ENCODE measurements at regions not wholly inside any gene's neighbourhood (a gene's known extent, or its start where the extent isn't known, plus 50 kb on each side); places are given as distances from the start of the nearest gene placed in this dataset.

- no peak for TF ChIP-seq REST (IDR thresholded peaks at IDR 0.05; ENCODE audit: unreplicated experiment)
- TF ChIP-seq EZH2 (IDR thresholded peaks at IDR 0.05; ENCODE audit: low read depth, unreplicated experiment) = no peak
- no peak for TF ChIP-seq CTCF (conservative IDR thresholded peaks at IDR 0.05; ENCODE audit: low read depth in 2 of 2)
These were observed 196.9 kb upstream of the ZNF184 start (continued) for GRCh38 chr6:27669624-27670301.

GRCh38 chr6:27669295-27669623 lies 196.4 kb upstream of the ZNF184 start:
- no peak for ATAC-seq
- peaks cover 10% of the 10 kb centered on the region; the same call in 1 of the 2 replicates for H3K4me1 ChIP-seq (ENCODE audit: insufficient read depth)
- no peaks in the 10 kb centered on the region for H4K20me1 ChIP-seq (replicated peaks; ENCODE audit: insufficient read depth)
- no peak overlapping the region for H3K27ac ChIP-seq (ENCODE audit: low read depth)
- peak overlapping the region; percentile 67 for H3K4me2 ChIP-seq
- peaks cover 43% of the 10 kb centered on the region for H3K27me3 ChIP-seq (ENCODE audit: insufficient read depth)
- no peak overlapping the region for H3K27ac Mint-ChIP-seq
- H3K36me3 Mint-ChIP-seq (ENCODE audit: low read depth) = no peaks in the 10 kb centered on the region
- H3K9me3 Mint-ChIP-seq = peaks cover 10% of the 10 kb centered on the region; the same call in 2 of the 3 replicates
- peaks cover 60% of the 10 kb centered on the region for H3K27me3 Mint-ChIP-seq (ENCODE audit: insufficient read depth, low read depth, poor library complexity)
- H3K4me1 Mint-ChIP-seq = peaks cover 8% of the 10 kb centered on the region
- H3F3A ChIP-seq (replicated peaks; ENCODE audit: low read depth) = no peaks in the 10 kb centered on the region; the same call in 1 of the 2 replicates
- H3K4me3 Mint-ChIP-seq = peak overlapping the region; percentile 81
- H3K36me3 ChIP-seq (ENCODE audit: insufficient read depth) = no peaks in the 10 kb centered on the region
- H3K4me3 ChIP-seq = peak overlapping the region; percentile 71
- H2AFZ ChIP-seq = peak overlapping the region; percentile 77
- no peaks in the 10 kb centered on the region for H3K9me2 ChIP-seq (ENCODE audit: insufficient read depth)
- no peaks in the 10 kb centered on the region for H3K79me2 ChIP-seq (replicated peaks; ENCODE audit: insufficient read depth)
- no peak for DNase-seq (ENCODE audit: low spot score)
- no peak for TF ChIP-seq CREB1 (CRISPR knock-in tag; IDR thresholded peaks at IDR 0.05; ENCODE audit: low read depth)
- no peak for TF ChIP-seq REST (IDR thresholded peaks at IDR 0.05; ENCODE audit: unreplicated experiment)
- no peak for TF ChIP-seq EZH2phosphoT487 (IDR thresholded peaks at IDR 0.05; ENCODE audit: unreplicated experiment)
- no peak for TF ChIP-seq CTCF (conservative IDR thresholded peaks at IDR 0.05; ENCODE audit: low read depth in 2 of 2)
- no peak for TF ChIP-seq EZH2 (IDR thresholded peaks at IDR 0.05; ENCODE audit: low read depth, unreplicated experiment)
